M059J (cell line): ENCODE measurements at regions not wholly inside any gene's neighbourhood (a gene's known extent, or its start where the extent isn't known, plus 50 kb on each side); places are given as distances from the start of the nearest gene placed in this dataset.

Experiments
- DNase-seq: peaks from one replicate; pipeline ENCODE4 v3.0.0-alpha.2; 2012; ENCODE audit warnings: low read depth

GRCh38 chr15:97597801-97598200 lies 362.7 kb upstream of the ARRDC4 start:
- DNase-seq: no peak

GRCh38 chr15:97598353-97598798 lies 362.1 kb upstream of the ARRDC4 start:
- DNase-seq: no peak

GRCh38 chr15:97600190-97600589 lies 360.3 kb upstream of the ARRDC4 start:
- no peak for DNase-seq

- DNase-seq: no peak
These were observed 355.8 kb upstream of the ARRDC4 start for GRCh38 chr15:97604677-97605076.

- DNase-seq: no peak
These were observed 345.4 kb upstream of the ARRDC4 start for GRCh38 chr15:97615114-97615513.

- no peak for DNase-seq
These were observed 337.3 kb upstream of the ARRDC4 start for GRCh38 chr15:97623091-97623661.

GRCh38 chr15:97627634-97628033 lies 332.9 kb upstream of the ARRDC4 start:
- no peak for DNase-seq

GRCh38 chr15:97645758-97646157 lies 314.7 kb upstream of the ARRDC4 start:
- no peak for DNase-seq

GRCh38 chr15:97648728-97649127 lies 311.8 kb upstream of the ARRDC4 start:
- DNase-seq: no peak

GRCh38 chr15:97652041-97652440 lies 308.5 kb upstream of the ARRDC4 start:
- DNase-seq: no peak

GRCh38 chr15:97652700-97653167 lies 307.8 kb upstream of the ARRDC4 start:
- DNase-seq: no peak

- no peak for DNase-seq
These were observed 306.6 kb upstream of the ARRDC4 start for GRCh38 chr15:97653896-97654295.

GRCh38 chr15:97654481-97655076 lies 305.9 kb upstream of the ARRDC4 start:
- DNase-seq: no peak

GRCh38 chr15:97661796-97662195 lies 298.7 kb upstream of the ARRDC4 start:
- no peak for DNase-seq

- no peak for DNase-seq
These were observed 287.9 kb upstream of the ARRDC4 start for GRCh38 chr15:97672586-97672985.

- DNase-seq: no peak
These were observed 281.8 kb upstream of the ARRDC4 start for GRCh38 chr15:97678656-97679055.

GRCh38 chr15:97679106-97679688 lies 281.3 kb upstream of the ARRDC4 start:
- no peak for DNase-seq

- DNase-seq: no peak
These were observed 279.8 kb upstream of the ARRDC4 start for GRCh38 chr15:97680606-97681220.

GRCh38 chr15:97683831-97684230 lies 276.7 kb upstream of the ARRDC4 start:
- no peak for DNase-seq

GRCh38 chr15:97684249-97684648 lies 276.3 kb upstream of the ARRDC4 start:
- DNase-seq: no peak

- no peak for DNase-seq
These were observed 274.2 kb upstream of the ARRDC4 start for GRCh38 chr15:97686324-97686723.

GRCh38 chr15:97687654-97688053 lies 272.8 kb upstream of the ARRDC4 start:
- no peak for DNase-seq

- DNase-seq: no peak
These were observed 272.3 kb upstream of the ARRDC4 start for GRCh38 chr15:97688177-97688576.
